Trophoblast cell (in vitro differentiated cells and primary cell): ENCODE measurements at regions not wholly inside any gene's neighbourhood (a gene's known extent, or its start where the extent isn't known, plus 50 kb on each side); places are given as distances from the start of the nearest gene placed in this dataset.

Experiments
- DNase-seq, 2 donors: peaks; one replicate each; pipeline ENCODE4 v3.0.0-alpha.2; 2016
- H2AFZ ChIP-seq: 2 replicates; pipeline ENCODE4 v1.6.1; 2013; ENCODE audit warnings: low read length, moderate library complexity, mild to moderate bottlenecking; ENCODE audit not compliant: insufficient read depth, poor library complexity
- H2AK5ac ChIP-seq: 2 replicates; pipeline ENCODE4 v1.6.1; 2013; ENCODE audit warnings: mild to moderate bottlenecking, low read length
- H2BK120ac ChIP-seq: 2 replicates; pipeline ENCODE4 v1.6.1; 2013; ENCODE audit warnings: low read length, mild to moderate bottlenecking, moderate library complexity; ENCODE audit not compliant: insufficient read depth, poor library complexity
- H2BK12ac ChIP-seq: 2 replicates; pipeline ENCODE4 v1.6.1; 2013; ENCODE audit warnings: mild to moderate bottlenecking, low read length, moderate library complexity
- H2BK5ac ChIP-seq: 2 replicates; pipeline ENCODE4 v1.6.1; 2013; ENCODE audit warnings: low read length, low read depth, moderate library complexity, mild to moderate bottlenecking; ENCODE audit not compliant: poor library complexity
- H3K14ac ChIP-seq: 2 replicates; pipeline ENCODE4 v1.6.1; 2013; ENCODE audit warnings: mild to moderate bottlenecking, low read length
- H3K18ac ChIP-seq: 2 replicates; pipeline ENCODE4 v1.6.1; 2013; ENCODE audit warnings: mild to moderate bottlenecking, low read length
- H3K23ac ChIP-seq: 2 replicates; pipeline ENCODE4 v1.6.1; 2013; ENCODE audit warnings: low read length
- H3K27ac ChIP-seq: 2 replicates; pipeline ENCODE4 v1.5.1; 2013; ENCODE audit warnings: low read depth, mild to moderate bottlenecking, inconsistent platforms, low read length, moderate library complexity
- H3K27me3 ChIP-seq: 2 replicates; pipeline ENCODE4 v1.6.1; 2013; ENCODE audit warnings: inconsistent platforms, mild to moderate bottlenecking, low read length, moderate library complexity; ENCODE audit not compliant: insufficient read depth
- H3K36me3 ChIP-seq, 2 experiments: 1 replicate in 1 of 2; 2 replicates in 1 of 2; pipeline ENCODE4 v1.6.1; 2013; ENCODE audit warnings: low read length in 2 of 2, mild to moderate bottlenecking in 2 of 2, moderate library complexity in 1 of 2; ENCODE audit not compliant: insufficient read depth in 2 of 2, control insufficient read depth in 1 of 2
- H3K4ac ChIP-seq: 2 replicates; pipeline ENCODE4 v1.6.1; 2013; ENCODE audit warnings: low read depth, mild to moderate bottlenecking, low read length, moderate library complexity
- H3K4me1 ChIP-seq, 2 experiments: 1 replicate in 1 of 2; 2 replicates in 1 of 2; pipeline ENCODE4 v1.6.1; 2013; ENCODE audit warnings: low read length in 2 of 2, mild to moderate bottlenecking in 2 of 2, moderate library complexity in 1 of 2; ENCODE audit not compliant: insufficient read depth in 2 of 2, control insufficient read depth in 1 of 2
- H3K4me2 ChIP-seq: 2 replicates; pipeline ENCODE4 v1.6.1; 2013; ENCODE audit warnings: inconsistent platforms, mild to moderate bottlenecking, low read length, moderate library complexity
- H3K4me3 ChIP-seq: 2 replicates; pipeline ENCODE4 v1.5.1; 2013; ENCODE audit warnings: mild to moderate bottlenecking, low read depth, low read length, inconsistent platforms
- H3K79me1 ChIP-seq: one replicate; pipeline ENCODE4 v1.6.1; 2013; ENCODE audit warnings: low read length
- H3K79me2 ChIP-seq: 2 replicates; pipeline ENCODE4 v1.6.1; 2013; ENCODE audit warnings: low read length, mild to moderate bottlenecking; ENCODE audit not compliant: control insufficient read depth, insufficient read depth, poor library complexity
- H3K9ac ChIP-seq: 2 replicates; pipeline ENCODE4 v1.6.1; 2013; ENCODE audit warnings: mild to moderate bottlenecking, low read length
- H3K9me3 ChIP-seq: 2 replicates; pipeline ENCODE4 v1.6.1; 2013; ENCODE audit warnings: low read depth, mild to moderate bottlenecking, control low read depth, inconsistent platforms, low read length; ENCODE audit not compliant: insufficient read depth
- H4K12ac ChIP-seq: 2 replicates; pipeline ENCODE4 v1.6.1; 2013; ENCODE audit warnings: low read depth, mild to moderate bottlenecking, low read length, moderate library complexity
- H4K8ac ChIP-seq: 2 replicates; pipeline ENCODE4 v1.6.1; 2013; ENCODE audit warnings: low read depth, mild to moderate bottlenecking, low read length, moderate library complexity
- H4K91ac ChIP-seq: one replicate; pipeline ENCODE4 v1.6.1; 2013; ENCODE audit warnings: low read depth, mild to moderate bottlenecking, low read length, moderate library complexity
- WGBS: extraction: QIAGEN DNeasy Blood & Tissue Kit; methylation state at CpG from one replicate; pipeline ENCODE4 v1.1.7; 2013; ENCODE audit warnings: missing lambda C conversion rate; ENCODE audit not compliant: insufficient read length, insufficient coverage; ENCODE audit errors: extremely low coverage; 5-methylcytosine and 5-hydroxymethylcytosine counted together

GRCh38 chr5:54387659-54388232 is 67.8 kb upstream of the HSPB3 start:
- Histone ChIP-seq H2BK120ac (no peak overlapping the region), H3K79me2 (no peaks in the 10 kb centered on the region), H3K18ac (no peak overlapping the region), H4K8ac (no peak overlapping the region), H3K27ac (no peak overlapping the region), H2BK5ac (no peak overlapping the region), H3K4me3 (no peak overlapping the region), H3K4me1 (no peaks in the 10 kb centered on the region), H3K9me3 (no peaks in the 10 kb centered on the region), H3K36me3 (no peaks in the 10 kb centered on the region), H4K12ac (no peak overlapping the region), H4K91ac (no peak overlapping the region), H2AFZ (no peak overlapping the region), H3K4me2 (no peak overlapping the region), H3K23ac (no peak overlapping the region), H2BK12ac (no peak overlapping the region), H3K79me1 (no peaks in the 10 kb centered on the region), H3K9ac (no peak overlapping the region), H3K27me3 (no peaks in the 10 kb centered on the region), H2AK5ac (no peak overlapping the region), H3K4ac (no peak overlapping the region), H3K14ac (no peak overlapping the region)
- no peak for DNase-seq
- WGBS = no CpG with 5 or more reads among the region's 3 CpGs

- no peak overlapping the region for H3K18ac ChIP-seq
- H3K4ac ChIP-seq = no peak overlapping the region
- no peaks in the 10 kb centered on the region for H3K36me3 ChIP-seq
- H4K8ac ChIP-seq = no peak overlapping the region
- no peaks in the 10 kb centered on the region for H3K79me1 ChIP-seq
- no peaks in the 10 kb centered on the region for H3K79me2 ChIP-seq
- no peak overlapping the region for H3K27ac ChIP-seq
- no peaks in the 10 kb centered on the region for H3K4me1 ChIP-seq
- no peak overlapping the region for H3K14ac ChIP-seq
- DNase-seq = no peak
- no peaks in the 10 kb centered on the region for H3K9me3 ChIP-seq
- H3K23ac ChIP-seq = no peak overlapping the region
- 100% methylated on average over 1 of the region's 4 CpGs for WGBS
- H4K91ac ChIP-seq = no peak overlapping the region
- no peaks in the 10 kb centered on the region for H3K27me3 ChIP-seq
- no peak overlapping the region for H3K9ac ChIP-seq
- H2AK5ac ChIP-seq = no peak overlapping the region
- no peak overlapping the region for H3K4me3 ChIP-seq
- no peak overlapping the region for H2BK120ac ChIP-seq
- no peak overlapping the region for H2BK12ac ChIP-seq
- no peak overlapping the region for H2BK5ac ChIP-seq
- H4K12ac ChIP-seq = no peak overlapping the region
- no peak overlapping the region for H3K4me2 ChIP-seq
- no peak overlapping the region for H2AFZ ChIP-seq
Measured at GRCh38 chr5:54387031-54387430, 68.5 kb upstream of the HSPB3 start.

- Histone ChIP-seq H3K27me3 (no peaks in the 10 kb centered on the region), H3K14ac (no peak overlapping the region), H3K27ac (no peak overlapping the region), H3K4me2 (no peak overlapping the region), H3K79me1 (no peaks in the 10 kb centered on the region), H3K79me2 (no peaks in the 10 kb centered on the region), H2AFZ (no peak overlapping the region), H3K23ac (no peak overlapping the region), H3K4me3 (no peak overlapping the region), H3K4me1 (no peaks in the 10 kb centered on the region), H4K12ac (no peak overlapping the region), H2BK120ac (no peak overlapping the region), H4K8ac (no peak overlapping the region), H3K4ac (no peak overlapping the region), H3K9ac (no peak overlapping the region), H2BK5ac (no peak overlapping the region), H3K18ac (no peak overlapping the region), H2BK12ac (no peak overlapping the region), H4K91ac (no peak overlapping the region), H2AK5ac (no peak overlapping the region), H3K9me3 (no peaks in the 10 kb centered on the region), H3K36me3 (no peaks in the 10 kb centered on the region)
- peak; percentile 20 to 80 for DNase-seq
- no CpG with 5 or more reads among the region's 2 CpGs for WGBS
Measured at GRCh38 chr5:54385994-54386393, 69.5 kb upstream of the HSPB3 start.

DNA sequence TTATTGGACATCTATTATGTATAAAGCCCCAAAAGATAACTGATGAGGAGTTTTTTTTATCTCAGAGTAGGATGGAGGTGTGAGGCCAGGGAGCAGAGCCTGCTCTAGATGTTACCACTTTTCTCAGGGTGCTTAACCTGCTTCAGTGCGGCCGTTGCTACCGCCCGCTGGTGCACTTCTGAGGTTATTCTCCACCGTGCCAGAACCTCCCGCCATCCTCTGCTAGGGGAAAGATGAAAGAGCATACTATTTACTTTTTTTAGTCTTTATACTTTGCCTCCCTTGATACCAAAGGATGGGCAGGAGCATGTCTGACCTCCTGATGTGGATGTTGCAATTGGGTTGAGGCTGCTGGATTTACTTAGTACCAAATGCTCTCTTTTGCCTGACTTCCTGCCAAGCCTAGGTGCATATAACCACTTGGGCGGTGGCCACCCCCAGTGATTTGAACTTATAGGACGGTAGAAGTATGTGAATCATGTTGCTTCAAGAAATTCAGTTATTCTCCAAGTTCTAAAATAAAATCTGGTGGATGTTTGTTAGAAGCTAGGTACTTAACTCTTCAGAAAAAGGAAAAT is 71.1 kb upstream of the HSPB3 start:
- Histone ChIP-seq H4K8ac (no peak overlapping the region), H3K14ac (no peak overlapping the region), H3K4me2 (no peak overlapping the region), H4K12ac (no peak overlapping the region), H4K91ac (no peak overlapping the region), H3K27me3 (no peaks in the 10 kb centered on the region), H3K79me1 (no peaks in the 10 kb centered on the region), H3K36me3 (no peaks in the 10 kb centered on the region), H2AK5ac (no peak overlapping the region), H2BK120ac (no peak overlapping the region), H3K79me2 (no peaks in the 10 kb centered on the region), H3K27ac (no peak overlapping the region), H3K4ac (no peak overlapping the region), H3K4me3 (no peak overlapping the region), H3K18ac (no peak overlapping the region), H3K23ac (no peak overlapping the region), H2AFZ (no peak overlapping the region), H3K9ac (peak overlapping the region; percentile 48), H2BK12ac (no peak overlapping the region), H3K9me3 (no peaks in the 10 kb centered on the region), H3K4me1 (no peaks in the 10 kb centered on the region), H2BK5ac (no peak overlapping the region)
- WGBS = no CpG with 5 or more reads among the region's 8 CpGs
- DNase-seq = no peak
